CD14-positive monocyte (primary cell): ENCODE measurements at regions not wholly inside any gene's neighbourhood (a gene's known extent, or its start where the extent isn't known, plus 50 kb on each side); places are given as distances from the start of the nearest gene placed in this dataset.

ENCODE experiments used
- DNase-seq, 3 donors: peaks; one replicate each; pipeline ENCODE4 v3.0.0-alpha.2; 2011 to 2022
- H2AFZ ChIP-seq: 2 replicates; pipeline ENCODE4 v1.6.0; 2012; ENCODE audit warnings: mild to moderate bottlenecking, low read depth, low read length, inconsistent platforms; ENCODE audit not compliant: insufficient read depth, poor library complexity, severe bottlenecking
- H3K27ac ChIP-seq, 2 donors: 1 replicate in 1 of 2; 2 replicates in 1 of 2; pipeline ENCODE4 v1.5.1; 2012 to 2013; ENCODE audit warnings: low read length in 2 of 2, control low read depth in 1 of 2, inconsistent platforms in 1 of 2, low read depth in 1 of 2, mild to moderate bottlenecking in 1 of 2
- H3K27me3 ChIP-seq, 2 donors: one replicate each; pipeline versions ENCODE4 v1.6.0 to v1.6.1; 2011 to 2013; ENCODE audit warnings: low read length in 2 of 2; ENCODE audit not compliant: control insufficient read depth in 2 of 2, insufficient read depth in 2 of 2
- H3K36me3 ChIP-seq, 2 donors: replicated peaks in 1 of 2; 1 replicate in 1 of 2; 2 replicates in 1 of 2; pipeline versions ENCODE4 v1.5.1 to v1.6.1; 2012 to 2013; ENCODE audit warnings: low read length in 2 of 2, control low read depth in 1 of 2, inconsistent platforms in 1 of 2, mild to moderate bottlenecking in 1 of 2; ENCODE audit not compliant: insufficient read depth in 2 of 2, control insufficient read depth in 1 of 2
- H3K4me1 ChIP-seq, 2 donors: 1 replicate in 1 of 2; 2 replicates in 1 of 2; pipeline versions ENCODE4 v1.5.1 to v1.6.1; 2012 to 2013; ENCODE audit warnings: low read length in 2 of 2, control low read depth in 1 of 2, inconsistent platforms in 1 of 2, mild to moderate bottlenecking in 1 of 2, moderate library complexity in 1 of 2; ENCODE audit not compliant: insufficient read depth in 2 of 2, control insufficient read depth in 1 of 2
- H3K4me2 ChIP-seq: replicated peaks from 2 replicates; pipeline ENCODE3; 2012; ENCODE audit warnings: low read length, moderate library complexity, mild to moderate bottlenecking; ENCODE audit not compliant: poor library complexity, severe bottlenecking; ENCODE audit errors: extremely low read depth
- H3K4me3 ChIP-seq, 3 experiments: fragments of 200-600 bp in 1 of 3; sonication (generic) in 1 of 3; replicated peaks in 1 of 3; 1 replicate in 2 of 3; 2 replicates in 1 of 3; pipeline ENCODE4 v1.5.1; 2011 to 2013; ENCODE audit warnings: low read length in 3 of 3, mild to moderate bottlenecking in 3 of 3, control low read depth in 2 of 3, low read depth in 2 of 3, inconsistent platforms in 1 of 3, moderate library complexity in 1 of 3
- H3K79me2 ChIP-seq: 2 replicates; pipeline ENCODE4 v1.6.0; 2012; ENCODE audit warnings: mild to moderate bottlenecking, control low read depth, inconsistent platforms, low read length, moderate library complexity; ENCODE audit not compliant: insufficient read depth
- H3K9ac ChIP-seq: 2 replicates; pipeline ENCODE4 v1.6.0; 2017; ENCODE audit warnings: low read length, mild to moderate bottlenecking; ENCODE audit not compliant: insufficient read depth, poor library complexity, severe bottlenecking
- H3K9me3 ChIP-seq, 2 donors: replicated peaks in 1 of 2; 1 replicate in 1 of 2; 2 replicates in 1 of 2; pipeline versions ENCODE4 v1.5.1 to v1.6.1; 2012 to 2013; ENCODE audit warnings: low read length in 2 of 2, control low read depth in 1 of 2; ENCODE audit not compliant: control insufficient read depth in 1 of 2, insufficient read depth in 1 of 2
- H4K20me1 ChIP-seq: 2 replicates; pipeline ENCODE4 v1.6.0; 2012; ENCODE audit warnings: mild to moderate bottlenecking, low read length, control low read depth, moderate library complexity; ENCODE audit not compliant: insufficient read depth
- H3K27ac Mint-ChIP-seq, 7 donors: one replicate each; pipeline ENCODE4 v1.8.0; 2020; ENCODE audit warnings: mild to moderate bottlenecking in 7 of 7, mixed read lengths in 7 of 7, moderate library complexity in 6 of 7, inconsistent platforms in 2 of 7
- H3K27me3 Mint-ChIP-seq, 3 donors: one replicate each; pipeline ENCODE4 v1.8.0; 2021 to 2022; ENCODE audit warnings: low read depth in 3 of 3, mild to moderate bottlenecking in 3 of 3, mixed read lengths in 3 of 3, moderate library complexity in 3 of 3, inconsistent platforms in 1 of 3
- H3K36me3 Mint-ChIP-seq, 2 donors: one replicate each; pipeline ENCODE4 v1.8.0; 2020; ENCODE audit warnings: mixed read lengths in 2 of 2, inconsistent platforms in 1 of 2, mild to moderate bottlenecking in 1 of 2
- H3K4me1 Mint-ChIP-seq: one replicate; pipeline ENCODE4 v1.8.0; 2020; ENCODE audit warnings: mild to moderate bottlenecking, mixed read lengths
- H3K4me3 Mint-ChIP-seq, 2 donors: one replicate each; pipeline ENCODE4 v1.8.0; 2020; ENCODE audit warnings: mild to moderate bottlenecking in 2 of 2, mixed read lengths in 2 of 2, moderate library complexity in 1 of 2
- H3K9me3 Mint-ChIP-seq, 7 donors: one replicate each; pipeline ENCODE4 v1.8.0; 2020 to 2022; ENCODE audit warnings: mixed read lengths in 7 of 7, mild to moderate bottlenecking in 6 of 7, moderate library complexity in 6 of 7, inconsistent platforms in 2 of 7
- CTCF ChIP-seq: fragments of 200-600 bp; IDR thresholded peaks from one replicate; pipeline ENCODE4 v1.8.0; 2022; ENCODE audit warnings: antibody characterized with exemption, mild to moderate bottlenecking
- WGBS: methylation state at CpG from one replicate; pipeline ENCODE4 v1.1.5; 2013; ENCODE audit warnings: missing lambda C conversion rate; ENCODE audit not compliant: insufficient coverage; 5-methylcytosine and 5-hydroxymethylcytosine counted together
- intact Hi-C, 2 donors: fragments of 100-400 bp; cut with micrococcal nuclease; formaldehyde crosslinking; loops; one replicate each; pipeline versions ENCODE4 v1.15.0 to v1.15.1; 2023

GRCh38 chr16:66084306-66084705 is 282.2 kb upstream of the CDH5 start:
- Histone ChIP-seq H3K4me2 (no peak overlapping the region), H3K4me1 (no peaks in the 10 kb centered on the region), H3K9me3 (no peaks in the 10 kb centered on the region), H3K36me3 (no peaks in the 10 kb centered on the region), H3K27me3 (no peaks in the 10 kb centered on the region), H3K79me2 (no peaks in the 10 kb centered on the region), H3K9ac (no peak overlapping the region), H4K20me1 (no peaks in the 10 kb centered on the region), H3K27ac (no peak overlapping the region), H2AFZ (no peak overlapping the region), H3K4me3 (no peak overlapping the region)
- DNase-seq: no peak
- Mint-ChIP-seq H3K4me1 (peaks cover 5% of the 10 kb centered on the region), H3K9me3 (peaks cover 0 to 2% (median 0%) of the 10 kb centered on the region in 7 donors), H3K4me3 (no peak overlapping the region), H3K36me3 (no peaks in the 10 kb centered on the region), H3K27me3 (peaks cover 4 to 8% (median 6%) of the 10 kb centered on the region in 3 donors), H3K27ac (no peak overlapping the region)
- no peak for TF ChIP-seq CTCF
- intact Hi-C loops: no loop called here
- WGBS: no CpG with 5 or more reads among the region's 1 CpG

GRCh38 chr16:66083171-66083570 is 283.3 kb upstream of the CDH5 start:
- intact Hi-C loops: no loop called here
- H3K4me1 ChIP-seq: no peaks in the 10 kb centered on the region
- peaks cover 0 to 3% (median 0%) of the 10 kb centered on the region in 7 donors for H3K9me3 Mint-ChIP-seq
- no peak for DNase-seq
- peaks cover 0 to 3% of the 10 kb centered on the region in 2 donors for H3K27me3 ChIP-seq
- peaks cover 5% of the 10 kb centered on the region for H3K4me1 Mint-ChIP-seq
- H3K4me3 Mint-ChIP-seq: no peak overlapping the region
- no peak overlapping the region for H3K9ac ChIP-seq
- WGBS: no CpG with 5 or more reads among the region's 1 CpG
- no peaks in the 10 kb centered on the region for H3K79me2 ChIP-seq
- no peak overlapping the region for H3K27ac ChIP-seq
- H3K27ac Mint-ChIP-seq: no peak overlapping the region
- no peaks in the 10 kb centered on the region for H3K36me3 Mint-ChIP-seq
- H4K20me1 ChIP-seq: no peaks in the 10 kb centered on the region
- H3K36me3 ChIP-seq: no peaks in the 10 kb centered on the region
- no peak overlapping the region for H2AFZ ChIP-seq
- H3K4me2 ChIP-seq: no peak overlapping the region
- H3K27me3 Mint-ChIP-seq: peaks cover 6 to 10% (median 7%) of the 10 kb centered on the region in 3 donors
- no peak overlapping the region for H3K4me3 ChIP-seq
- no peak for TF ChIP-seq CTCF
- H3K9me3 ChIP-seq: no peaks in the 10 kb centered on the region
